CD4-positive, alpha-beta T cell (primary cell): ENCODE measurements at regions not wholly inside any gene's neighbourhood (a gene's known extent, or its start where the extent isn't known, plus 50 kb on each side); places are given as distances from the start of the nearest gene placed in this dataset.
"Not testable (repeated sequence)": the region's sequence is repeated elsewhere in the genome, so short reads cannot be mapped to it uniquely, and the experiment has no call there.

Source experiments
- ATAC-seq: fragments of 200-7000 bp; cut with Tn5 transposase; one replicate; pipeline ENCODE4 v1.10.0; 2022; ENCODE audit warnings: mild to moderate bottlenecking; ENCODE audit not compliant: poor library complexity
- CTCF ChIA-PET: fragments of 350-600 bp; sonication (Branson Sonifier 250); formaldehyde crosslinking; loops from one replicate; lab custom pipeline; 2021; ENCODE audit warnings: antibody characterized with exemption, inconsistent platforms; lab: Charles Lee
- POLR2A ChIA-PET: fragments of 350-600 bp; sonication (Branson Sonifier 250); formaldehyde crosslinking; loops from one replicate; lab custom pipeline; 2021; ENCODE audit warnings: antibody characterized with exemption, inconsistent platforms; lab: Charles Lee
- DNase-seq, 14 experiments: peaks; one replicate each; pipeline ENCODE4 v3.0.0-alpha.2; 2013 to 2020; ENCODE audit warnings: mixed read lengths in 2 of 14
- H3K27ac ChIP-seq, 2 donors: one replicate each; pipeline versions ENCODE4 v1.5.1 to v1.7.0; 2013; ENCODE audit warnings: low read length in 2 of 2, low read depth in 1 of 2, mild to moderate bottlenecking in 1 of 2
- H3K27me3 ChIP-seq, 2 experiments: 1 replicate in 1 of 2; 2 replicates in 1 of 2; pipeline versions ENCODE4 v1.6.1 to v1.7.0; 2013; ENCODE audit warnings: low read length in 2 of 2, control low read depth in 1 of 2, mild to moderate bottlenecking in 1 of 2, moderate library complexity in 1 of 2; ENCODE audit not compliant: insufficient read depth in 2 of 2, control insufficient read depth in 1 of 2
- H3K36me3 ChIP-seq: one replicate; pipeline ENCODE4 v1.6.1; 2013; ENCODE audit warnings: low read length, control low read depth; ENCODE audit not compliant: insufficient read depth
- H3K4me1 ChIP-seq: one replicate; pipeline ENCODE4 v1.6.1; 2013; ENCODE audit warnings: low read length, control low read depth; ENCODE audit not compliant: insufficient read depth
- H3K4me3 ChIP-seq: one replicate; pipeline ENCODE4 v1.5.1; 2013; ENCODE audit warnings: mild to moderate bottlenecking, low read length, moderate library complexity
- H3K9me3 ChIP-seq, 2 experiments: 1 replicate in 1 of 2; 2 replicates in 1 of 2; pipeline versions ENCODE4 v1.6.1 to v1.7.0; 2013; ENCODE audit warnings: low read length in 2 of 2, mild to moderate bottlenecking in 2 of 2, control low read depth in 1 of 2, moderate library complexity in 1 of 2; ENCODE audit not compliant: control insufficient read depth in 1 of 2, insufficient read depth in 1 of 2
- H3K27ac Mint-ChIP-seq: one replicate; pipeline ENCODE4 v1.8.0; 2020; ENCODE audit warnings: mixed read lengths
- H3K27me3 Mint-ChIP-seq: one replicate; pipeline ENCODE4 v1.8.0; 2021; ENCODE audit warnings: mixed read lengths
- H3K36me3 Mint-ChIP-seq: one replicate; pipeline ENCODE4 v1.8.0; 2021; ENCODE audit warnings: low read depth, mixed read lengths
- H3K4me1 Mint-ChIP-seq: one replicate; pipeline ENCODE4 v1.8.0; 2021; ENCODE audit warnings: low read depth, mixed read lengths
- H3K4me3 Mint-ChIP-seq: one replicate; pipeline ENCODE4 v1.8.0; 2020; ENCODE audit warnings: mild to moderate bottlenecking, mixed read lengths
- H3K9me3 Mint-ChIP-seq: one replicate; pipeline ENCODE4 v1.8.0; 2020; ENCODE audit warnings: mixed read lengths
- intact Hi-C, 2 experiments: fragments of 100-400 bp; cut with DNase I in 1 of 2; cut with micrococcal nuclease in 1 of 2; formaldehyde crosslinking; loops; one replicate each; pipeline versions ENCODE4 v1.15.1 to v1.9.0; 2023 to 2025; cut with DNase I, micrococcal nuclease
- TF ChIP-seq, protein P1 (sequence below): fragments of 200-600 bp; IDR thresholded peaks from one replicate; pipeline ENCODE4 v1.8.0; 2022; ENCODE audit warnings: antibody characterized with exemption, mild to moderate bottlenecking

DNA sequence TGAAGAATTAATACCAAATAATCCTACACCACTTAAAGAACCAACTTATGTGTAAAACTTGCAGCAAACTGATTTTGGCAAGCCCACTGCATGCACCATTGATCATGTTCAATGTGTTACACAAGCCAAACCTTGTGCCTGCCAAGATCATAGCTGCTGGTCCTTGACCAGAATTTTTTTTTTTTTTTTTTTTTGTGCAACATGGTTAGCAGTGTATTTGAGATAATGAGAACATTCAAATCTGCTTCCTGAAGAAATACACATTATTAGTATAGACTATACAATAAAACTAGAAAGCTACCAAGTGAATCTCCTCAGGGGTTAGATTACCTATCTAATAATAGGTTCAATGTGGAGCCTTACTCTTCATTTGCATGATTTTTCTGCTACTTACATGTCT is 421.0 kb downstream of the MRPL39 start:
- POLR2A ChIA-PET: no interaction called here
- TF ChIP-seq, protein P1, sequence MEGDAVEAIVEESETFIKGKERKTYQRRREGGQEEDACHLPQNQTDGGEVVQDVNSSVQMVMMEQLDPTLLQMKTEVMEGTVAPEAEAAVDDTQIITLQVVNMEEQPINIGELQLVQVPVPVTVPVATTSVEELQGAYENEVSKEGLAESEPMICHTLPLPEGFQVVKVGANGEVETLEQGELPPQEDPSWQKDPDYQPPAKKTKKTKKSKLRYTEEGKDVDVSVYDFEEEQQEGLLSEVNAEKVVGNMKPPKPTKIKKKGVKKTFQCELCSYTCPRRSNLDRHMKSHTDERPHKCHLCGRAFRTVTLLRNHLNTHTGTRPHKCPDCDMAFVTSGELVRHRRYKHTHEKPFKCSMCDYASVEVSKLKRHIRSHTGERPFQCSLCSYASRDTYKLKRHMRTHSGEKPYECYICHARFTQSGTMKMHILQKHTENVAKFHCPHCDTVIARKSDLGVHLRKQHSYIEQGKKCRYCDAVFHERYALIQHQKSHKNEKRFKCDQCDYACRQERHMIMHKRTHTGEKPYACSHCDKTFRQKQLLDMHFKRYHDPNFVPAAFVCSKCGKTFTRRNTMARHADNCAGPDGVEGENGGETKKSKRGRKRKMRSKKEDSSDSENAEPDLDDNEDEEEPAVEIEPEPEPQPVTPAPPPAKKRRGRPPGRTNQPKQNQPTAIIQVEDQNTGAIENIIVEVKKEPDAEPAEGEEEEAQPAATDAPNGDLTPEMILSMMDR: no peak
- Histone ChIP-seq H3K4me3 (no peak overlapping the region), H3K36me3 (no peaks in the 10 kb centered on the region), H3K27me3 (no peaks in the 10 kb centered on the region), H3K27ac (no peak overlapping the region), H3K4me1 (no peaks in the 10 kb centered on the region), H3K9me3 (no peaks in the 10 kb centered on the region)
- H3K27ac Mint-ChIP-seq: no peak overlapping the region
- no peaks in the 10 kb centered on the region for H3K36me3 Mint-ChIP-seq
- CTCF ChIA-PET: no interaction called here
- intact Hi-C loops: no loop called here
- ATAC-seq (no peak), DNase-seq (no peak)
- no peaks in the 10 kb centered on the region for H3K27me3 Mint-ChIP-seq
- no peaks in the 10 kb centered on the region for H3K4me1 Mint-ChIP-seq
- H3K4me3 Mint-ChIP-seq: no peak overlapping the region
- peaks cover 3% of the 10 kb centered on the region for H3K9me3 Mint-ChIP-seq

DNA sequence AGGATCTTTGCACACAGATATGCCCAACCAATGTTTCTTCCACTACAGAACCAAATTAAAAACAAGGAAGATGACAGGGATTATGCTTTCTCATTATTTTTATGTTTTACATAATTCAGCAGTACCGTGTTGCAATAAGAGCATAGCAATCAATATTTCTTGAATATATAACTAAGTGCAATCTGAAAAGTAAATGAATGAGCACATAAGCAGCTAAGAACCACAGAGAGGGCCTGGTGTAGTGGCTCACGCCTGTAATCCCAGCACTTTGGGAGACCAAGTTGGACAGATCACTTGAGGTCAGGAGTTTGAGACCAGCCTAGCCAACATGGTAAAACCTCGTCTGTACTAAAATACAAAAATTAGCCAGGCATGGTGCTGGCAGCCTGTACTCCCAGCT is 423.7 kb downstream of the MRPL39 start:
- Histone ChIP-seq H3K9me3 (no peaks in the 10 kb centered on the region), H3K36me3 (no peaks in the 10 kb centered on the region), H3K27me3 (no peaks in the 10 kb centered on the region), H3K4me3 (no peak overlapping the region), H3K27ac (no peak overlapping the region), H3K4me1 (no peaks in the 10 kb centered on the region)
- peaks cover 3% of the 10 kb centered on the region for H3K9me3 Mint-ChIP-seq
- DNase-seq (no peak), ATAC-seq (no peak)
- TF ChIP-seq, protein P1: no peak
- ChIA-PET POLR2A (no interaction called here), CTCF (no interaction called here)
- no peak overlapping the region for H3K27ac Mint-ChIP-seq
- intact Hi-C loops: no loop called here
- no peaks in the 10 kb centered on the region for H3K4me1 Mint-ChIP-seq
- no peaks in the 10 kb centered on the region for H3K27me3 Mint-ChIP-seq
- no peaks in the 10 kb centered on the region for H3K36me3 Mint-ChIP-seq
- H3K4me3 Mint-ChIP-seq: no peak overlapping the region

DNA sequence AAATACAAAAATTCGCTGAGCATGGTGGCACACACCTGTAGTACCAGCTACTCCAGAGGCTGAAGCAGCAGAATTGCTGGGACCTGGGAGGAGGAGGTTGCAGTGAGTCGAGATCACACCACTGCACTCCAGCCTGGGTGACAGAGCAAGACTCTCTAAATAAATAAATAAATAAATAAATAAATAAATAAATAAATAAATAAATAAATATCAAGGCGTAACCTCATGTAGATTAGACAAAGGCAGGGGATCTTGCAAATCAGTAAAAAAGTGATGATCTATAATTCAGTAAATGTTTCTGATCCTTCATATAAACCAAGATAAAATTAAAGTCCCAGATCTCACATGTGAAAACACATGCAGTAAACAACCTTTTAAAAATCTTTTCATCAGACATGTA is 425.6 kb downstream of the MRPL39 start:
- POLR2A ChIA-PET, H3K9me3 ChIP-seq, H3K9me3 Mint-ChIP-seq, H3K27ac ChIP-seq, H3K36me3 Mint-ChIP-seq, H3K4me1 Mint-ChIP-seq, H3K36me3 ChIP-seq, ATAC-seq, DNase-seq, H3K4me3 ChIP-seq, intact Hi-C loops, H3K27ac Mint-ChIP-seq, CTCF ChIA-PET, H3K27me3 ChIP-seq, H3K4me1 ChIP-seq, H3K4me3 Mint-ChIP-seq, H3K27me3 Mint-ChIP-seq: not testable (repeated sequence)

DNA sequence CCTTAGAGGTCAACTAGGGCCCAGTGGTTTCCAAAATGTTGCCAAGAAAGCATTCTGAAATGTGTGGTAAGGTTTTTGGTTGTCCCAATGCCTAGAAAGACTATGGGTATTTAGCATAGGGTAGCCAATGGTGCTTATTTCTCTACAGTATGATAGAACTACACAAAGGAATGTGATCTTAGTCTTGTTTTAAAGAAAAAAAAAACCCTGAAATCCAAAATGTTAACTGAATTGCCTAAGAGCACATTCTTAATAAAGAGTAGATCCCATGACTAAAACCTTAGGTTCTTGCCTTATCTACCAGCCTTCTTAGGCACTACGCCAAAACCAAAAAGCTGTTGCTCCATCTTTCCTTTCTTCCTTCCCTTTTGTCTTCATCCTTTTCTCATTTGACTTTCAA is 428.2 kb downstream of the MRPL39 start:
- ChIA-PET POLR2A (no interaction called here), CTCF (no interaction called here)
- no peaks in the 10 kb centered on the region for H3K9me3 ChIP-seq
- Mint-ChIP-seq H3K4me1 (no peaks in the 10 kb centered on the region), H3K4me3 (no peak overlapping the region), H3K27me3 (no peaks in the 10 kb centered on the region), H3K36me3 (no peaks in the 10 kb centered on the region), H3K27ac (no peak overlapping the region), H3K9me3 (no peaks in the 10 kb centered on the region)
- DNase-seq (no peak), ATAC-seq (no peak)
- H3K27me3 ChIP-seq: no peaks in the 10 kb centered on the region
- no peaks in the 10 kb centered on the region for H3K36me3 ChIP-seq
- intact Hi-C loops: no loop called here
- H3K4me3 ChIP-seq: no peak overlapping the region
- H3K27ac ChIP-seq: no peak overlapping the region
- TF ChIP-seq, protein P1: no peak
- no peaks in the 10 kb centered on the region for H3K4me1 ChIP-seq
